Cardiac septum (tissue), 1 donor: ENCODE measurements at regions not wholly inside any gene's neighbourhood (a gene's known extent, or its start where the extent isn't known, plus 50 kb on each side); places are given as distances from the start of the nearest gene placed in this dataset.

Experiments
- DNase-seq: peaks from one replicate; pipeline ENCODE4 v3.0.0-alpha.2; 2020; ENCODE audit warnings: low spot score
- intact Hi-C: fragments of 100-400 bp; cut with DNase I; formaldehyde crosslinking; loops from one replicate; pipeline ENCODE4 v1.14.0; 2022
- donor health status: DM: no; HTN: no; CAD: no.

DNA sequence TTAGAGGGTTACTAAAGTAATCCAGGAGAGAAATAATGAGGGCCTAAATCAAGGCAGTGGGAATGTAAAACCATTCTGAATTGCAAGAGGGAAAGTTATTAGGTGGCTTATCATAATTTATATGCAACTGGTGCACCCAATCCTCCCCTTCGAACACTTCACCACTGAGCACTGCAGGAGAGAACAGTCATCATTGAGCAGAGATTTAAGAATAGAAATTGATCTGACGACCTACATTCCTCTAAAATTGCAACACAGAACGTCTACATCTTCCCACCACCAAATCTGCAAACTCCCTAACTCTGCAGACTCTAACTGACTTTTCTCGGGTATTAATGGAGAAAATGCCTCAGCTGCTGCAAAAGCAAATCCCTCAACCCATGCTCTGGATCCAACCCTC lies 138.5 kb upstream of the CDH20 start:
- no peak for DNase-seq
- intact Hi-C loops: no loop called here

DNA sequence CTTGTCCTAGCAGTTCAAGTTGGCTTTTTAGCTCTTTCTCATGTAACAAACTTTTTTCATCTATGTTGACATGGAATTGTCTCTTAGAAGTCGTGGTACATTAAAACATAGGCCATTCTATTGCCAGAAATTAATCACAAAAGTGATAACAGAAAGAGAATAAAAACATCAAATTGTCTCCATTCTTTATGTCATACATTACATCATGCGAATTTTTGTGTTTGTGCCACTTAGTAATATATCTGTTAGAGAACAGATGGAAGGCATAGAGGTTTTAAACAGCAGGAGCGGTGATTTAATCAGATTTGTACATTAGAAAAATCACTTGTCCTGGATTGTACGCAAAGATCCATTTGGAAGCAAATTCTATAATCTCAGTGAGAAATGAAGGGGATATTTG lies 136.5 kb upstream of the CDH20 start:
- intact Hi-C loops: no loop called here
- no peak for DNase-seq

DNA sequence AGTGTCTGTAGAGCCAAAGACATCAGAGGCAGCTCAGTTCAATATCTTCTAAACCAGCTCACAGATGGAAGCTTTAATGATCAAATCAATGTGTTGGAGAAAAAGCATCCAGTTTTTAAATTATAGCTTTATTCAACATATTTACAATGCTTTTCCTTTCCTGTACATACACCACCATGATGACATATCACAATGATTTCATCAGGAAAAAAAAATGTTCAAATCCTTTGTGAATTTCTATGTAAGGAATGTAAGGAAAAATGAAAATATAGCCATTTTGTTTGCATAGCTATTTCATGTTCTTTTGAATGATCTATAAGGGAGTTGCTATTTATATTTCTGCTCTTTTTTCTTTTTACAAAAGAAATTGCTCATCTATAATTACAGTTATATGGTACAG lies 134.7 kb upstream of the CDH20 start:
- intact Hi-C loops: no loop called here
- no peak for DNase-seq

DNA sequence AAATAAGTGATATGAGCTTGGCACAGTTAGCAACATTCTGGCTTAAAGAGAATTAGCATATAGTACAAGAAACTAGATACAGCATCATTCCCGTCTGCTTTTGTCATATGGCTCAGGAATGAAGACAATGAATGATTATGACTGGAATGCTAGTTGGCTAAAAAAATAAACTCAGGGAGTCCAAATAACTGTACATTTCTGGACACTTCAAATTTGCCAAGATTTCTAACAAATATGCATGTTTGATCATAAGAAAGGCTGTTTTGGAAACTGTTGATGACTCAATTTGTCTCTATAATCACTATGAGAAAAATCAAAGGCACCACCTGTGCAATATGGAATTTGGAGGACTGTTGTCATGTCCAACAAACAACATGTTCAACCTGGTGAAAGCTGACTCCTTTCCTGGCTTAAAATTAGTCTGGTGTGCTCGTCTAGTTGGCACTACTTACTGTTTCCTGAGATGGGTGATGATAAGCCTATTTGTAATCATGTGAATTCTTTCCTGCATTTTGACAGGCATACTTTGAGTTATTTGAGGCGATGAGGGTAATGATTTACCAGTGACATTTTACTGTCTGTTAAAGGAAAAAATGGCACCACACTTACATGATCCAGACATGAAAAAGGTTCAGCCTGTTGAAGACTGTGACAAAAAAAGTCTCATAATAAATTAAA lies 133.9 kb upstream of the CDH20 start:
- intact Hi-C loops: no loop called here
- DNase-seq: no peak

DNA sequence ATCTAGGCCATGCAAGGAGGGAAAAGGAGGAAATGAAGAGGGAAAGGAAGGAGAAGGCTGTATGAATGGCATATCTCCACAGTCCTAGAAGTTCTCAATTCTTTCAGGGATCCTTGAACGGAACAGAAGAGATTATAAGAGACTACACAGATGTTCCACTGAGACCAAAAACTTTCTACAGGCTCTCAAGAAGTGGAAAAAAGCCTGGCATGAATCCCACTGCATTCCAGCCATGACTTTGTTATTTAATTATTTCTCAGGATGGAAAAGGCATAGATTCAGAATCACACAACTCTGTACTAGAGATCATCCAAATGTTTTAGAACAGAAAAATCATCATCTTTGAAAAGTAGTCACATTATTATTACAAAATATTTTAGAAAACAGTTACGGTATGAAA lies 131.7 kb upstream of the CDH20 start:
- DNase-seq: no peak

DNA sequence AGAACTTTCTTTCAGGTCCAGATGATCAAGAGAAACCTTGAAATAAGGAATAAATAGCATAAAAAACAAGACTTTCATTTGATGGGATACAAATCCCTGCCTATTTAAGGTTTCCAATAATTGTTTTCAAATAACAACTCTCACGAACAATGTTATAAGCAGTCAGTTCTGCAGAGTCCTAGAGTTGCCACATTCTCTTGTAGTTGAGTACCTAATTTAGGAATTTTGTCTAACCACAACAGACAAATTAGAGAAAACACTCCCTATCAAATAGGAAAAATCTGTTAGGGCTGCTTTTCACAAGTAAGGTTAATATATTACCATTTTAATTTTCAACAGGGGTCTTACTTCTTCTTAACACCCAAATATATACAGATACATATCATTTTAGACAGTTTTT lies 130.1 kb upstream of the CDH20 start:
- no peak for DNase-seq
- intact Hi-C loops: no loop called here

More for the DNA sequence above, 131.7 kb upstream of the CDH20 start:
- intact Hi-C loops: no loop called here

DNA sequence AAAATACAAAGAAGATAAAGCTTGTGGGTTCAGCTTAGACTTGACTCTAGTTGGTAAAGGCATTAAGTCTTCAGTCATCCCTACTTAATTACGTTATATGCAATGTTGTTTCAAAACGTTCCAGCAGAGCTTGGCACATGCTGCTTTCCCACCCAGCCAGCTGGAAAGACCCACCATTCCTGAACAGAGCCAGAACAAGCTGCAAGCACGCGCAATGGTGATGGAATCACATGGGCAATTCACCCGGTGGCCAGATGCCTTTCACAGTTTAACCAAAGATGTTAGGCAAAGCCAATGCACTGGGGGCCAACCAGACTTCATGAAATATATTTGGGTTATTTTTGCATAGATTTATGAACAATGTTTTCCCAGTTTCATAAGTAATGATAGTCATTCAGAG lies 123.4 kb upstream of the CDH20 start:
- intact Hi-C loops: no loop called here
- DNase-seq: no peak

DNA sequence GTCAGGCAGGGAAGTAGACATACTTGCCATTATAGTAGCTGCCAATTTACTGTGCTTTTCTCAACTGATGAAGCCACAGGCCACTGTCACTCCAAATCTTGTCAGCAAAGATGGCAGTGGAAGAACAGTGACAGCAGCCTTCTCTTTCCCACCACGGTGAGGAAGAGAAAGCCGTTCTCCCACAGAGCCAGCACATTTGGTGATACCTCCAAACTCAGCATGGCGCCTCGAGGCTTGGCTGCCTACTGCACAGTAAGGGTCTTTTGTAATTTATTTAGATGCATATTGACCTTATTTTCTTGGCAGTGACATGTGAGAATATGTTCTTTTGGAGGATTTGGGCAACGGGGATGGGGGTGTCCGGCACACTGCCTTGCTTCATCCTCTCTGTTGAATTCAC lies 117.2 kb upstream of the CDH20 start:
- intact Hi-C loops: no loop called here
- DNase-seq: no peak

DNA sequence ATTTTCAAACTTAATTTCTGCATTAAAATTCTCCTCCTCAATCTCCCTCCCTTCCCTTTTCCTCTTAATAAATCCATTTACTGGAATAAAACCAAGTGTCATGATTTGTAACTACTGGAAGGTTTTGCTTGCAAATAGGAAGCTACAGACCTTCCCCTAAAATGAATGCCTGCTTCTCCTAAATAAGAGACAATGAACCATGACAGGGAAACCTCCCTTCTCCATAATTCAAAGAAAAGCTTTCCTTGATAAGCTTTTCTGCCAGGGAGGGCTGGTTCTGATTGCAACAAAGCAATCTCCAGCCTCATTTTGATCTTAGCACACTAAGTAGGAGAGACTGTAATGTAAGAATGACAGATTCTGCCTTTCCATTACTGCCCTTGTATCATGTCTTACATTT lies 111.0 kb upstream of the CDH20 start:
- DNase-seq: no peak
- intact Hi-C loops: no loop called here

DNA sequence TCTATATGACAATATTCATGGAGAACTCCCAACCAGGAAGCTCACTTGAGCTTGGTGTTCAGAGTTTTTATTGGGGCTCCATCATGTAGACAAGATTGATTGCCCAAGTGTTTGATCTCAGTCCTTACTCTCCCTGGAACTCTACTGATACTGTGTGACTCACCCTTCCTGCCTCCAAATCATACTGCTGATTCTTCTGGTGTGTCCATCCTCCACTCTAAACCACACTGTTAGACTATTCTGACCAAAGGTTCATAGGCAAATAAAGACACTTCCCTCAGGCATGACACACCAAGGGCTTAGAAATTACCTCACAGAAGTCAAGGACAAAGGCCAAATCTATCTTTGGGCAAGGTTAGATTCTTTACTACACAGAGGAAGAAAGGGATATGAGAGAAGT lies 107.9 kb upstream of the CDH20 start:
- no peak for DNase-seq
- intact Hi-C loops: no loop called here

DNA sequence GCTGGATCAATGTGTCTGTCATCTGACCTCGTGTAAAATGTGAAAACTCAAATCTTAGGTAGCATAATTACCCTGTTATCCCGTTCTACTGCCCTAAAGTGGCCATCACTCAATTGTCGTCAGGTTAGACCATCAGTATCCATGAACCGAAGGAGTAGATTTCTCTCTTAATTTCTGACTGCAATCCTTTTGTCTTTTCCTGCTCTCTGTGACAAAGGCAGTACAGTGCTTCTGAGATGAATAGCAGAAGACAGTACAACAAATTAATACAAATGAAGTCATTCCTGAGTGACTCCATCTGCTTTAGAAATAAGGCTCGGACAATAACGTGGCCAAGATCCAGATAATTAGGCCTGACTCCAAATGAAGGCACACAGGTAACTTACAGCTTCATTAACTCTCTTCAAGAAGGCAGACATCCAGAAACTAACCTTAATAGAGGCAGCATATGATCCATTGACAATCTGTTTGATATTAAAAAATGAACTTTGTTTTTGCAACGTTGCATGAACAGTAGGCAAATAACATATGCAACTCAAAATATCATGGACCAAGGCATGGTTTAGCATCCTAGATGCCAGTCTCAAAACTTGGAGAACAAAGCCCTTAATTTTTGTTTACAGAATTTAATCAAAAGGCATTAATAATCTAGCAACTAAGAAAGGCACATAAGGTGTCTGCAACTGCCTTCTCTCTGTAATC lies 96.7 kb upstream of the CDH20 start:
- intact Hi-C loops: no loop called here
- DNase-seq: no peak

DNA sequence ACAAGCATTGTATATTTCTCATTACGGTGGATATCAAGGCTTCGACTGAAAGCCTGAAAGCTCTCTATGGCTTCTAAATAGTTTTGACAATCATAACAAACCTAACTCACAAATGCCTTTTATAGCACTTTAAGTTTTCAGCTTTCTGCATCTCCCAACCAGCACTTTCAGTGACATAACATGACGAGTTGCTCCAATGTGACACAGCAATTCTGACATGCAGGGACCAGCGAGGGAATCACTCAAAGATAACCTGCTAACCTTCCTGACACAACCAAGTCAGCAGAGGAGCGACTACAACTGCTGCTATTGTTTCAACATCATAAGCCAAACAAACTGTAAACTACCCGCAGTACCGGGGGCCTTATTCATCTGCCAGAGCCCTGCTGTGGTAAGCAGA lies 95.7 kb upstream of the CDH20 start:
- no peak for DNase-seq
- intact Hi-C loops: no loop called here

DNA sequence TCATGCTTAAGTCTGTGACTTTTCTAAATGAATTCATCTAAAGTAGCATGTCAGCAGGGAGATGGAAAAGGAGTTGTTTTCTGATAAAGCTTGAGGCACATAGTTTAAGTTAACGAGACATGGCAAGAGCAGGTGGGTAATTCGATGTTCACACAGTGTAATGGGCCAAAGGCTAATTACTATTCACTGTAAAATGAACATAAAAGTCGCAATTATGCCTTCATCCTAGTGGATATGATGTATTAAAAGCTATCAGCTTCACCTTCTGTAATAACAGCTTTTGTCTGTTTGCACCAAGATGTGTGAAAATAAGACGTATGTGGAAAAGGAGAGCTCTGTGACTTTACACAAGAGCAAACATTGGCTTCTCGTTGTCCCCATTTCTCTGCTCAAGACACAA lies 94.2 kb upstream of the CDH20 start:
- DNase-seq: no peak
- intact Hi-C loops: no loop called here

DNA sequence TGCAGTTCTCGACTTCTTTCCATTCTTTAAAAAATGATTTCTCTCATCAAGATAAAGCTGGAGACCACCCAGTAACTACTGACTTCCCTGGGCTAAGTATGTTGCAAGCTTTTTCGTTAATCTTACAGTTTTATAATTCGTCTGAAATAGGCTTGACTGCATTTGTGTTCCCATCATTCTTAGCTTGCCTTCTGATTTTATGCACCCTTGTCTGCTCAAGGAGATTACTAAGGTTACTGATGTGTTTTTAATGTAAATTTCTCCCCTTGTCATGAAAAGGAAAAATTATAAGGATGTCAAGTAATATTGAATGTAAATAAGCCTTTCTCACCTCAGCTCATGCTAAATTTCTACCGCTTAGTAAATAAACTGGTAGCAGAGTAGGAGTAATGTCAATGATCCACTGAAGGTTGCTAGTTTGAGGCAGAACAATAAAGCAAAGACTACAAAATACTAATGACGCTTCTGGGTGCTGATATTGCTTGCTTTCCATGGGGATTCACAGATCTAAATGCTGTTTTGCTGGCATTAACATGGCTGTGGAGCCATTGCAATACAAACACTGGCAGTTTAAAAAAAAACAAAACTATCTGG lies 91.9 kb upstream of the CDH20 start:
- DNase-seq: no peak
- intact Hi-C loops: no loop called here

DNA sequence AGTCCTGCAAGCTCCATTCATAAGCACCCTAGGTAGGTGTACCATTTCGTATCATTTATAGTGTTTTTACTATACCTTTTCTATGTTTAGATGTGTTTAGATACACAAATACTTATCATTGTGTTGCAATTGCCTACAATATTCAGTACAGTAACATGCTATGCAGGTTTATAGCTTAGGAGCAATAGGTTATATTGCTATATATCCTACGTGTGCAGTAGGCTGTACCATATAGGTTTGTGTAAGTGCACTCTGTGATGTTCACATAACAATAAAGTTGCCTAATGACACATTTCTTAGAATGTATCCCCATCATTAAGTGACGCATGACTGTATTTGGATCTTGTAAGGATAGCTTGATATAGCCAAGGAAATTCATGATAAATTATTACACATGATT lies 88.6 kb upstream of the CDH20 start:
- intact Hi-C loops: no loop called here
- DNase-seq: no peak

DNA sequence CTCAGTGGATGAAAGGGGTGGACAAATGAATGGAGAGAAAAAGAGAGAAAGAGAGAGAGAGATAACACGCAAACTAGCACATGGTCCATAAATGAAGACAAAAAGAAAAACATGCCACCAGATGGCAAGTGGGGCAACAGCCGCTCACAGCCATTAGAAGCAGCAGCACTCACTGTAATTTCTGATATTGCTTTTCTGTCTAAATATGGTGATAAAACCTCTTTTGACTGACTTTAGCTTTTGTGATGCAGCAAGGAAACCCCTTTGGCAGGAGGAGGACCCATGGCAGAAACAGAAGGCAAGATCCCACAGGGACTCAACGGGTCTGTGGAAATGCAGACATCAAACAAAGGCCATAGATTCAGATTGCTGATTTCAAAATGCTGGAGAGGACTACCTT lies 88.0 kb upstream of the CDH20 start:
- no peak for DNase-seq
- intact Hi-C loops: no loop called here

DNA sequence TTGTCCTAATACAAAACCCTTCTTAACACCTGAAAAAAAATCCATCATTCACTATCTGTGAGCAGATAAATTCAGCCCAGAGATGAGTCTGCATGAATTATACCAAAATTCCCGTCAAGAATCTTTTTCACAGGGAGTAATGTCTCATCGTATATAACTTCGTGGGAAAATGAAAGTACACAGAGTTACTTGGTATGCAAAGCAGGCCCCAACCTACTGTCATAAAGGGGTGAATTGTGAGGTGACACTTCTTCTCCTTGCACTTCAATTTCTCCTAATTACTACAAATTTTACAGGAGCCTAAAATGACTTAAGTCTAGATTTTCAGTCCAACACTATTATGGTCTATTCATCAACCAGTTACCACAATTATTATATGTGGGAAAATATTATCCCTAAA lies 84.6 kb upstream of the CDH20 start:
- intact Hi-C loops: no loop called here
- no peak for DNase-seq

DNA sequence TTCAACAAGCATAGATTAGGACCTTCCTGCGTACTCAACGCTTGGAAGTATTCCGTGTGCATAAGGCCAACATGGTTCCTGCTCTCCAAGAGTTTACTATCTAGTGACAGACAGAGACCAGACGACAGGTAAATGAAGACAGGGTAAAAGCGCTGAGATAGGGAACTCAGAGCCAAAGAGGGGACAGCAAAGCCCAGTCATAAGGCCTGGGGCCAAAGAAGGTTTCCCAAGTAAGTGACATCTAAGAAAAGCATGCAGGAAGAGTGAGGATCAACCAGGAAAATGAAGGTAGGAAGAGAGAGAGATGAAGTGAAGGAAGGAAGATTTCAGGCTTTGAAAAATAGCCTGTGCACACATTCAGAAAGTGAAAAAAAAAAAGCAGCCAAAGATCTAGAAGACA lies 76.9 kb upstream of the CDH20 start:
- DNase-seq: no peak
- intact Hi-C loops: no loop called here

DNA sequence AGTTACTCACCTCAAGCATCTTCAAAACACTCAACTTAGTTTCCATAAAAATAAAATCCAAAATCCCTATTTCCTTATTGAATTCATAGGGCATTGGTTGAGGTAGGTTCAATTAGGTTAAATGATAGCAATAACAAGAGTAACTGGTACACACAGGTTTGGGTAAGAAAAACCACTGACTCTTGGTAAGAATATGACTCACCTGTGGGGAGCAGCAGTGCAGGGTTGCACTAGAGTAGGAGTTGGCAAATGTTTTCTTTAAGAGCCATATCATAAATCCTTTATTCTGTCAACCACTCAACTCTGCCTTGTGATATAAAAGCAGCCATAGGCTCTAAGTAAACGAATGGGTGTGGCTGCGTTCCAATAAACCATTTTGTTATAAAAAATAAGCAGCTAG lies 71.4 kb upstream of the CDH20 start:
- no peak for DNase-seq
- intact Hi-C loops: no loop called here

DNA sequence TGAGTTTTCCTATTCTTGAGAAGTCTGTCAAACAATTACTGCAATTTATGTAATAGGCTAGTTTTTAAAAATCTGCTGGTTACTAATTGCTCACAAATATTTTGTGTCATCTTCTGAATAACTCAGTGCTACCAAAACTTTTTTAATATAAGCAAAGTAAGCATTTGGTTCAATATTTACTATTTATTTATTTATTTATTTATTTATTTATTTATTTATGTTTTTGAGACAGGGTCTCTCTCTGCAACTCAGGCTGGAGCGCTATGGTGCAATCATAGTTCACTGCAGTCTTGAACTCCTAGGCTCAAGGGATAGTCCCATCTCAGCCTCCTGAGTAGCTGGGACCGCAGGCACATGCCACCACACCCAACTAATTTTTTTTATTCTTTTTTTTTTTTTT lies 60.4 kb upstream of the CDH20 start:
- no peak for DNase-seq
- intact Hi-C loops: no loop called here

DNA sequence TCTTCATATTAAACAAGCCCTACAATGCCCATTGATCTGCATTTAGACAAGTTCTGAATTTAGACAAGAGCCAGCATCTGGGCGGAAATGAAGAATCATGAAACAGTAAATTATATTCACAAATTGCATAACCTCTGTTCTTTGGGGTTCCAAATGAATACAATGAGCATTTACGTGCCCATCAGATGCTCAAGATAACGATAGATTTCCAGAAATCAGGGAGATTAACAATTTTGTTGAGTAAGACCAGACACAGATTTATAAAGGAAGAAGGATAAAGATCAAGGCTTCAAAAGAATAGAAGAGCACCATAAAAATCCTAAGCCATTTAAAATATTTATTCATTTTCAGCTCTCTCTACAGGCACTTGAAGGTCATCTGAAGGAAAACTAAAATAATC lies 59.7 kb upstream of the CDH20 start:
- no peak for DNase-seq
- intact Hi-C loops: no loop called here
